Ovary (tissue), 3 donors: ENCODE measurements at regions not wholly inside any gene's neighbourhood (a gene's known extent, or its start where the extent isn't known, plus 50 kb on each side); places are given as distances from the start of the nearest gene placed in this dataset.

ENCODE experiments used
- EP300 ChIP-seq: sonication (generic); formaldehyde crosslinking; IDR thresholded peaks from one replicate; pipeline ENCODE4 v1.6.1; 2017; ENCODE audit warnings: antibody characterized with exemption
- TF ChIP-seq, protein P1 (sequence below), 3 donors: fragments of 450-650 bp in 2 of 3; fragments of 200-600 bp in 1 of 3; IDR thresholded peaks; one replicate each; pipeline versions ENCODE4 v1.5.1 to v1.8.0; 2016 to 2022; ENCODE audit warnings: antibody characterized with exemption in 3 of 3, mild to moderate bottlenecking in 1 of 3
- donor health status: DM: no; HTN: no; CAD: no.

DNA sequence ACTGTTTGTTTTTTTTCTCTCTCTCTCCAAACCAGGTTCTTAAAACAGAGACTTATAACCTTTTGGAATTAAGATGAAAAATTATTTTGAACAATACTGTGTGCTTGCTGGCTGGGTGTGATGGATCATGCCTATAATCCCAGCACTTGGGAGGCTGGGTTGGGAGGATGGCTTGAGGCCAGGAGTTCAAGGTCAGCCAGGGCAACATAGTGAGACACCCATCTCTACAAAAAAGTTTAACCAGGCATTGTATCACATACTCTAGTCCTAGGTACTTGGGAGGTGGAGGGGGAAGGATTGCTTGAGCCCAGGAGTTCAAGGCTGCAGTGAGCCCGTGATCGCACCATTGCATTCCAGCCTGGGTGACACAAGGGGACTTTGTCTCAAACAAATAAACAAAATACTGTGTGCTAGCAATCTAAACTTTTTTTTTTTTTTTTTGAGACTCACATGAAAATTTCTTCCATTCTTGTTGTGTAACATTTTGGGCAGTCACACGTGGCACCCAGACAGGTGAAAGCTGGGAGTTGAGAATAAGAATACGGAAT, 379.6 kb downstream of the ETNK1 start:
- TF ChIP-seq, protein P1, sequence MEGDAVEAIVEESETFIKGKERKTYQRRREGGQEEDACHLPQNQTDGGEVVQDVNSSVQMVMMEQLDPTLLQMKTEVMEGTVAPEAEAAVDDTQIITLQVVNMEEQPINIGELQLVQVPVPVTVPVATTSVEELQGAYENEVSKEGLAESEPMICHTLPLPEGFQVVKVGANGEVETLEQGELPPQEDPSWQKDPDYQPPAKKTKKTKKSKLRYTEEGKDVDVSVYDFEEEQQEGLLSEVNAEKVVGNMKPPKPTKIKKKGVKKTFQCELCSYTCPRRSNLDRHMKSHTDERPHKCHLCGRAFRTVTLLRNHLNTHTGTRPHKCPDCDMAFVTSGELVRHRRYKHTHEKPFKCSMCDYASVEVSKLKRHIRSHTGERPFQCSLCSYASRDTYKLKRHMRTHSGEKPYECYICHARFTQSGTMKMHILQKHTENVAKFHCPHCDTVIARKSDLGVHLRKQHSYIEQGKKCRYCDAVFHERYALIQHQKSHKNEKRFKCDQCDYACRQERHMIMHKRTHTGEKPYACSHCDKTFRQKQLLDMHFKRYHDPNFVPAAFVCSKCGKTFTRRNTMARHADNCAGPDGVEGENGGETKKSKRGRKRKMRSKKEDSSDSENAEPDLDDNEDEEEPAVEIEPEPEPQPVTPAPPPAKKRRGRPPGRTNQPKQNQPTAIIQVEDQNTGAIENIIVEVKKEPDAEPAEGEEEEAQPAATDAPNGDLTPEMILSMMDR (IDR thresholded peaks at IDR 0.05): no peak
- TF ChIP-seq EP300: no peak
